ENCODE measurements at regions not wholly inside any gene's neighbourhood (a gene's known extent, or its start where the extent isn't known, plus 50 kb on each side); places are given as distances from the start of the nearest gene placed in this dataset.
A peak's percentile ranks its signal among the peaks of the same experiment; 100 is the strongest.

GRCh38 chr6:81816380-81816779 lies 63.9 kb upstream of the TENT5A start:
- WGBS, 2 donors (ENCODE audit: low coverage in 1 of 2) = 73% methylated on average over 2 of the region's 2 CpGs

GRCh38 chr6:81814370-81815076 lies 62.0 kb upstream of the TENT5A start:
- H3K36me3 ChIP-seq = no peaks in the 10 kb centered on the region
- H3K9me3 ChIP-seq = no peaks in the 10 kb centered on the region
- H3K27ac ChIP-seq = no peak overlapping the region
- H3K4me1 ChIP-seq = peaks cover 0 to 11% (median 0%) of the 10 kb centered on the region in 3 donors
- ATAC-seq = no peak
- TF ChIP-seq POLR2A (IDR thresholded peaks at IDR 0.05) = no peak
- no peak for TF ChIP-seq POLR2AphosphoS5 (IDR thresholded peaks at IDR 0.05)
- TF ChIP-seq EP300 (IDR thresholded peaks at IDR 0.05) = no peak
- no peak for TF ChIP-seq CTCF (IDR thresholded peaks at IDR 0.05)
- H3K27me3 ChIP-seq = no peaks in the 10 kb centered on the region
- no peak overlapping the region for H3K4me3 ChIP-seq
- 48 to 60% methylated on average over 2 of the region's 2 CpGs for WGBS, 2 donors (ENCODE audit: low coverage in 1 of 2)

More at GRCh38 chr6:81816380-81816779, 63.9 kb upstream of the TENT5A start:
- TF ChIP-seq CTCF (IDR thresholded peaks at IDR 0.05) (no peak), POLR2A (IDR thresholded peaks at IDR 0.05) (no peak), EP300 (IDR thresholded peaks at IDR 0.05) (no peak), POLR2AphosphoS5 (IDR thresholded peaks at IDR 0.05) (no peak)
- Histone ChIP-seq H3K27ac (no peak overlapping the region), H3K4me1 (no peaks in the 10 kb centered on the region), H3K9me3 (no peaks in the 10 kb centered on the region), H3K36me3 (no peaks in the 10 kb centered on the region), H3K4me3 (no peak overlapping the region), H3K27me3 (no peaks in the 10 kb centered on the region)
- ATAC-seq = no peak

GRCh38 chr6:81813305-81813704 lies 60.8 kb upstream of the TENT5A start:
- H3K27me3 ChIP-seq = no peaks in the 10 kb centered on the region
- no peak overlapping the region for H3K27ac ChIP-seq
- no peak for ATAC-seq
- no peak for TF ChIP-seq CTCF (IDR thresholded peaks at IDR 0.05)
- no peaks in the 10 kb centered on the region for H3K36me3 ChIP-seq
- no peak overlapping the region for H3K4me3 ChIP-seq
- peaks cover 0 to 23% (median 0%) of the 10 kb centered on the region in 3 donors for H3K4me1 ChIP-seq
- H3K9me3 ChIP-seq = no peaks in the 10 kb centered on the region

GRCh38 chr6:81812401-81812800 lies 59.9 kb upstream of the TENT5A start:
- ATAC-seq = no peak
- 79 to 95% methylated on average over 3 to 4 of the region's 4 CpGs for WGBS, 2 donors (ENCODE audit: low coverage in 1 of 2)

GRCh38 chr6:81808851-81809570 lies 56.5 kb upstream of the TENT5A start:
- Histone ChIP-seq H3K4me1 (peaks cover 0 to 23% (median 0%) of the 10 kb centered on the region in 3 donors), H3K27me3 (no peaks in the 10 kb centered on the region), H3K4me3 (peak overlapping the region; percentile 24 to 30), H3K9me3 (no peaks in the 10 kb centered on the region), H3K27ac (peak overlapping the region in 3 of 4 donors; percentile 17 to 67 (median 50)), H3K36me3 (no peaks in the 10 kb centered on the region)
- no peak for TF ChIP-seq CTCF (IDR thresholded peaks at IDR 0.05)
- TF ChIP-seq EP300 (IDR thresholded peaks at IDR 0.05) = no peak
- TF ChIP-seq POLR2AphosphoS5 (IDR thresholded peaks at IDR 0.05) = no peak
- TF ChIP-seq POLR2A (IDR thresholded peaks at IDR 0.05) = no peak
- peak; percentile 34 for ATAC-seq
- WGBS, 2 donors (ENCODE audit: low coverage in 1 of 2) = 5 to 11% methylated on average over 6 of the region's 6 CpGs

More at GRCh38 chr6:81812401-81812800, 59.9 kb upstream of the TENT5A start:
- no peak for TF ChIP-seq POLR2AphosphoS5 (IDR thresholded peaks at IDR 0.05)
- no peak overlapping the region for H3K4me3 ChIP-seq
- peaks cover 0 to 23% (median 0%) of the 10 kb centered on the region in 3 donors for H3K4me1 ChIP-seq
- H3K9me3 ChIP-seq = no peaks in the 10 kb centered on the region
- H3K27ac ChIP-seq = no peak overlapping the region
- H3K27me3 ChIP-seq = no peaks in the 10 kb centered on the region
- no peaks in the 10 kb centered on the region for H3K36me3 ChIP-seq

Data from gastroesophageal sphincter (tissue), 4 donors.